ENCODE measurements at regions not wholly inside any gene's neighbourhood (a gene's known extent, or its start where the extent isn't known, plus 50 kb on each side); places are given as distances from the start of the nearest gene placed in this dataset.
"Not testable (repeated sequence)": the region's sequence is repeated elsewhere in the genome, so short reads cannot be mapped to it uniquely, and the experiment has no call there.

- TF ChIP-seq CTCF (IDR thresholded peaks at IDR 0.05; ENCODE audit: low read length): peak; percentile 6; the same call in 1 of the 2 replicates
- TF ChIP-seq EZH2 (IDR thresholded peaks at IDR 0.05; ENCODE audit: borderline replicate concordance, low read length): not testable (repeated sequence)
These were observed 596.3 kb upstream of the PCDH11Y start for GRCh38 chrY:4403790-4404189.
